Neural cell (in vitro differentiated cells): ENCODE measurements at regions not wholly inside any gene's neighbourhood (a gene's known extent, or its start where the extent isn't known, plus 50 kb on each side); places are given as distances from the start of the nearest gene placed in this dataset.

ENCODE experiments used
- H2AFZ ChIP-seq: fragments of 200-600, 300-800 bp; sonication (generic), shearing (Covaris generic); 2 replicates; pipeline ENCODE4 v1.6.0; 2014; ENCODE audit warnings: low read depth, mild to moderate bottlenecking, antibody characterized with exemption, low read length, moderate library complexity
- H3F3A ChIP-seq: fragments of 200-600 bp; shearing (Covaris generic); 2 replicates; pipeline ENCODE4 v1.6.1; 2016; ENCODE audit warnings: mild to moderate bottlenecking, moderate library complexity, mixed read lengths, antibody characterized with exemption, low read length; ENCODE audit not compliant: insufficient read depth, poor library complexity, severe bottlenecking
- H3K27ac ChIP-seq: fragments of 200-600, 300-800 bp; sonication (generic), shearing (Covaris generic); 2 replicates; pipeline ENCODE4 v1.5.1; 2014; ENCODE audit warnings: mild to moderate bottlenecking, low read length, moderate library complexity
- H3K27me3 ChIP-seq: fragments of 300-800, 200-600 bp; sonication (generic), shearing (Covaris generic); 2 replicates; pipeline ENCODE4 v1.6.0; 2014; ENCODE audit warnings: mild to moderate bottlenecking, low read depth, low read length, moderate library complexity; ENCODE audit not compliant: insufficient read depth
- H3K36me3 ChIP-seq: fragments of 300-800, 200-600 bp; sonication (generic), shearing (Covaris generic); 2 replicates; pipeline ENCODE4 v1.5.1; 2014; ENCODE audit warnings: mild to moderate bottlenecking, antibody characterized with exemption, low read length, moderate library complexity; ENCODE audit not compliant: insufficient read depth
- H3K4me2 ChIP-seq: fragments of 300-800, 200-600 bp; sonication (generic), shearing (Covaris generic); 2 replicates; pipeline ENCODE4 v1.6.0; 2014; ENCODE audit warnings: mild to moderate bottlenecking, low read length
- H3K4me3 ChIP-seq: fragments of 300-800, 200-600 bp; sonication (generic), shearing (Covaris generic); 2 replicates; pipeline ENCODE4 v1.5.1; 2014; ENCODE audit warnings: mild to moderate bottlenecking, low read length, moderate library complexity
- H3K79me2 ChIP-seq: fragments of 200-600 bp; shearing (Covaris generic); replicated peaks from 2 replicates; pipeline ENCODE4 v1.6.0; 2014; ENCODE audit warnings: mild to moderate bottlenecking, low read length, moderate library complexity; ENCODE audit not compliant: insufficient read depth
- H3K9ac ChIP-seq: fragments of 300-800, 200-600 bp; sonication (generic), shearing (Covaris generic); 2 replicates; pipeline ENCODE4 v1.6.1; 2016; ENCODE audit warnings: mild to moderate bottlenecking, low read length, mixed read lengths
- H3K9me2 ChIP-seq: fragments of 200-600 bp; shearing (Covaris generic); 2 replicates; pipeline ENCODE4 v1.6.1; 2016; ENCODE audit warnings: mild to moderate bottlenecking, low read length, mixed read lengths; ENCODE audit not compliant: insufficient read depth
- H3K9me3 ChIP-seq: fragments of 200-600, 300-800 bp; sonication (generic), shearing (Covaris generic); 2 replicates; pipeline ENCODE4 v1.6.1; 2016; ENCODE audit warnings: mild to moderate bottlenecking, mixed run types, low read length, moderate library complexity, mixed read lengths
- H4K20me1 ChIP-seq: fragments of 200-600 bp; shearing (Covaris generic); 2 replicates; pipeline ENCODE4 v1.6.1; 2016; ENCODE audit warnings: mild to moderate bottlenecking, mixed run types; ENCODE audit not compliant: insufficient read depth
- CTCF ChIP-seq: fragments of 450-650 bp; IDR thresholded peaks from 2 replicates; pipeline ENCODE4 v1.5.1; 2014; ENCODE audit warnings: antibody characterized with exemption, mild to moderate bottlenecking, moderate library complexity; ENCODE audit not compliant: poor library complexity, severe bottlenecking
- EP300 ChIP-seq: fragments of 450-650 bp; conservative IDR thresholded peaks from 2 replicates; pipeline ENCODE4 v1.6.1; 2014; ENCODE audit warnings: antibody characterized with exemption, mild to moderate bottlenecking, moderate library complexity; ENCODE audit not compliant: poor library complexity, severe bottlenecking
- EZH2 ChIP-seq: fragments of 200-600, 300-800 bp; shearing (Covaris generic), sonication (generic); IDR thresholded peaks from 2 replicates; pipeline ENCODE4 v1.6.1; 2014; ENCODE audit warnings: antibody characterized with exemption, low read length, borderline replicate concordance, mild to moderate bottlenecking; ENCODE audit not compliant: insufficient read depth, poor library complexity, severe bottlenecking
- MXI1 ChIP-seq: fragments of 450-650 bp; conservative IDR thresholded peaks from 2 replicates; pipeline ENCODE4 v1.6.1; 2014; ENCODE audit warnings: antibody characterized with exemption, mild to moderate bottlenecking; ENCODE audit not compliant: poor library complexity, severe bottlenecking
- POLR2AphosphoS5 ChIP-seq: IDR thresholded peaks from 2 replicates; pipeline ENCODE4 v1.6.1; 2012
- RAD21 ChIP-seq: fragments of 450-650 bp; conservative IDR thresholded peaks from 2 replicates; pipeline ENCODE4 v1.6.1; 2014; ENCODE audit warnings: antibody characterized with exemption, mild to moderate bottlenecking, moderate library complexity
- REST ChIP-seq: IDR thresholded peaks from 2 replicates; pipeline ENCODE4 v1.6.1; 2012; ENCODE audit warnings: borderline replicate concordance
- SMC3 ChIP-seq: fragments of 450-650 bp; conservative IDR thresholded peaks from 2 replicates; pipeline ENCODE4 v1.6.1; 2014; ENCODE audit warnings: antibody characterized with exemption, mild to moderate bottlenecking, moderate library complexity; ENCODE audit not compliant: poor library complexity
- TAF1 ChIP-seq: IDR thresholded peaks from 2 replicates; pipeline ENCODE4 v1.6.1; 2012; ENCODE audit warnings: low read depth

GRCh38 chr5:121325930-121326329, 525.8 kb upstream of the FTMT start:
- no peak overlapping the region for H3K9ac ChIP-seq
- no peak overlapping the region for H3K4me2 ChIP-seq
- no peaks in the 10 kb centered on the region for H3K36me3 ChIP-seq
- H3K27ac ChIP-seq, result no peak overlapping the region
- H3K9me2 ChIP-seq, result no peaks in the 10 kb centered on the region
- H3K79me2 ChIP-seq, result no peaks in the 10 kb centered on the region
- H3F3A ChIP-seq, result no peaks in the 10 kb centered on the region
- TF ChIP-seq SMC3 (no peak), TAF1 (no peak), MXI1 (no peak), REST (no peak), RAD21 (no peak), EZH2 (no peak), POLR2AphosphoS5 (no peak)
- no peaks in the 10 kb centered on the region for H4K20me1 ChIP-seq
- no peak overlapping the region for H3K4me3 ChIP-seq
- H2AFZ ChIP-seq, result no peak overlapping the region
- H3K27me3 ChIP-seq, result no peaks in the 10 kb centered on the region
- H3K9me3 ChIP-seq, result no peaks in the 10 kb centered on the region

- H3K9ac ChIP-seq, result no peak overlapping the region
- no peaks in the 10 kb centered on the region for H3K79me2 ChIP-seq
- H3F3A ChIP-seq, result no peaks in the 10 kb centered on the region
- TF ChIP-seq TAF1, result no peak
- TF ChIP-seq EP300, result no peak
- no peak for TF ChIP-seq EZH2
- no peak for TF ChIP-seq POLR2AphosphoS5
- no peak for TF ChIP-seq REST
- TF ChIP-seq RAD21, result no peak
- TF ChIP-seq SMC3, result no peak
- TF ChIP-seq CTCF, result no peak
- TF ChIP-seq MXI1, result no peak
- no peaks in the 10 kb centered on the region for H3K36me3 ChIP-seq
- no peaks in the 10 kb centered on the region for H3K9me2 ChIP-seq
- H3K4me3 ChIP-seq, result no peak overlapping the region
- H2AFZ ChIP-seq, result no peak overlapping the region
- H4K20me1 ChIP-seq, result no peaks in the 10 kb centered on the region
- H3K4me2 ChIP-seq, result no peak overlapping the region
- H3K27me3 ChIP-seq, result no peaks in the 10 kb centered on the region
- no peaks in the 10 kb centered on the region for H3K9me3 ChIP-seq
- no peak overlapping the region for H3K27ac ChIP-seq
Observed at GRCh38 chr5:121350181-121350930, 501.3 kb upstream of the FTMT start.
